ENCODE measurements at regions not wholly inside any gene's neighbourhood (a gene's known extent, or its start where the extent isn't known, plus 50 kb on each side); places are given as distances from the start of the nearest gene placed in this dataset.
"Not testable (repeated sequence)": the region's sequence is repeated elsewhere in the genome, so short reads cannot be mapped to it uniquely, and the experiment has no call there.

GRCh38 chr15:62517541-62517940, 352.5 kb upstream of the C2CD4B start:
- dilution Hi-C loops (cut with MboI; ENCODE audit: extremely low pct_ligation_motif_present, low sequenced_read_pairs), result no loop called here
- H3K27me3 ChIP-seq (ENCODE audit: control insufficient read depth, extremely low read depth, insufficient read depth, low read length), result peaks cover 16% of the 10 kb centered on the region
- H3K4me2 ChIP-seq (ENCODE audit: control insufficient read depth, extremely low read depth, insufficient read depth, low read depth, low read length), result no peak overlapping the region
- H3K4me1 ChIP-seq (ENCODE audit: control insufficient read depth, extremely low read depth, insufficient read depth, low read length), result no peaks in the 10 kb centered on the region
- no peaks in the 10 kb centered on the region for H3K9me3 ChIP-seq (ENCODE audit: control insufficient read depth, low read depth, low read length)
- no peak overlapping the region for H3K9ac ChIP-seq (ENCODE audit: control insufficient read depth, extremely low read depth, insufficient read depth, low read length)
- TF ChIP-seq EZH2 (IDR thresholded peaks at IDR 0.05; ENCODE audit: low read length), result no peak
- TF ChIP-seq, protein P1, sequence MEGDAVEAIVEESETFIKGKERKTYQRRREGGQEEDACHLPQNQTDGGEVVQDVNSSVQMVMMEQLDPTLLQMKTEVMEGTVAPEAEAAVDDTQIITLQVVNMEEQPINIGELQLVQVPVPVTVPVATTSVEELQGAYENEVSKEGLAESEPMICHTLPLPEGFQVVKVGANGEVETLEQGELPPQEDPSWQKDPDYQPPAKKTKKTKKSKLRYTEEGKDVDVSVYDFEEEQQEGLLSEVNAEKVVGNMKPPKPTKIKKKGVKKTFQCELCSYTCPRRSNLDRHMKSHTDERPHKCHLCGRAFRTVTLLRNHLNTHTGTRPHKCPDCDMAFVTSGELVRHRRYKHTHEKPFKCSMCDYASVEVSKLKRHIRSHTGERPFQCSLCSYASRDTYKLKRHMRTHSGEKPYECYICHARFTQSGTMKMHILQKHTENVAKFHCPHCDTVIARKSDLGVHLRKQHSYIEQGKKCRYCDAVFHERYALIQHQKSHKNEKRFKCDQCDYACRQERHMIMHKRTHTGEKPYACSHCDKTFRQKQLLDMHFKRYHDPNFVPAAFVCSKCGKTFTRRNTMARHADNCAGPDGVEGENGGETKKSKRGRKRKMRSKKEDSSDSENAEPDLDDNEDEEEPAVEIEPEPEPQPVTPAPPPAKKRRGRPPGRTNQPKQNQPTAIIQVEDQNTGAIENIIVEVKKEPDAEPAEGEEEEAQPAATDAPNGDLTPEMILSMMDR (optimal IDR thresholded peaks at IDR 0.05 in 1 of 3, IDR thresholded peaks at IDR 0.05 in 1 of 3, conservative IDR thresholded peaks at IDR 0.05 in 1 of 3; ENCODE audit: extremely low read depth in 1 of 3, insufficient read depth in 2 of 3, low read length in 3 of 3), result no peak
- no peaks in the 10 kb centered on the region for H3K79me2 ChIP-seq (ENCODE audit: control insufficient read depth, insufficient read depth, low read length)
- H3K4me3 ChIP-seq (ENCODE audit: control insufficient read depth in 2 of 3, extremely low read depth in 1 of 3, insufficient read depth in 2 of 3, low read depth in 1 of 3, low read length in 3 of 3), result no peak overlapping the region
- H3K36me3 ChIP-seq (ENCODE audit: control insufficient read depth in 2 of 2, extremely low read depth in 1 of 2, insufficient read depth in 2 of 2, low read length in 2 of 2), result no peaks in the 10 kb centered on the region
- H3K27ac ChIP-seq (ENCODE audit: control insufficient read depth, insufficient read depth, low read length), result no peak overlapping the region
- H3K9me1 ChIP-seq (ENCODE audit: control insufficient read depth, extremely low read depth, insufficient read depth, low read length), result no peaks in the 10 kb centered on the region
- no peak for FAIRE-seq
- no peak overlapping the region for H2AFZ ChIP-seq (ENCODE audit: control insufficient read depth, low read length)
- H4K20me1 ChIP-seq (ENCODE audit: control insufficient read depth, extremely low read depth, insufficient read depth, low read length), result no peaks in the 10 kb centered on the region
- DNase-seq (ENCODE audit: low read depth, low spot score), result no peak

DNA sequence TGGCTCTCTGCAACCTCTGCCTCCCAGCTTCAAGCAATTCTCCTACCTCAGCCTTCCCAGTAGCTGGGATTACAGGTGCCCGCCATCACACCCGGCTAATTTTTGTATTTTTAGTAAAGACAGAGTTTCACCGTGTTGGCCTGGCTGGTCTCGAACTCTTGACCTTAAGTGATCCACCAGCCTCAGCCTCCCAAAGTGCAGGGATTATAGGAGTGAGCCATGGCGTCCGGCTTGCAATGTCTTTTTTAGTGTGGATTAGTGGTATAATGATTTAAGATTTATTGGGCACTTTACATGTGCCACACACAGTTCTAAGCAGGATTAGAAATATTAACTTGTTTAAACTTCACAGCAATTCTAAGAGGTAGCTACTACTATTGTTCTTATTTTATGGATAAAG, 353.6 kb upstream of the C2CD4B start:
- H3K9ac ChIP-seq (ENCODE audit: control insufficient read depth, extremely low read depth, insufficient read depth, low read length); FAIRE-seq; H3K4me2 ChIP-seq (ENCODE audit: control insufficient read depth, extremely low read depth, insufficient read depth, low read depth, low read length); H3K27ac ChIP-seq (ENCODE audit: control insufficient read depth, insufficient read depth, low read length); H4K20me1 ChIP-seq (ENCODE audit: control insufficient read depth, extremely low read depth, insufficient read depth, low read length); H3K79me2 ChIP-seq (ENCODE audit: control insufficient read depth, insufficient read depth, low read length); dilution Hi-C loops (cut with MboI; ENCODE audit: extremely low pct_ligation_motif_present, low sequenced_read_pairs); DNase-seq (ENCODE audit: low read depth, low spot score); H3K4me1 ChIP-seq (ENCODE audit: control insufficient read depth, extremely low read depth, insufficient read depth, low read length); H3K9me3 ChIP-seq (ENCODE audit: control insufficient read depth, low read depth, low read length); H2AFZ ChIP-seq (ENCODE audit: control insufficient read depth, low read length); H3K4me3 ChIP-seq (ENCODE audit: control insufficient read depth in 2 of 3, extremely low read depth in 1 of 3, insufficient read depth in 2 of 3, low read depth in 1 of 3, low read length in 3 of 3); H3K36me3 ChIP-seq (ENCODE audit: control insufficient read depth in 2 of 2, extremely low read depth in 1 of 2, insufficient read depth in 2 of 2, low read length in 2 of 2); H3K9me1 ChIP-seq (ENCODE audit: control insufficient read depth, extremely low read depth, insufficient read depth, low read length); H3K27me3 ChIP-seq (ENCODE audit: control insufficient read depth, extremely low read depth, insufficient read depth, low read length): not testable (repeated sequence)

GRCh38 chr15:62519900-62520299, 354.8 kb upstream of the C2CD4B start:
- no peak overlapping the region for H3K4me2 ChIP-seq (ENCODE audit: control insufficient read depth, extremely low read depth, insufficient read depth, low read depth, low read length)
- no peaks in the 10 kb centered on the region for H3K36me3 ChIP-seq (ENCODE audit: control insufficient read depth in 2 of 2, extremely low read depth in 1 of 2, insufficient read depth in 2 of 2, low read length in 2 of 2)
- no peak overlapping the region for H3K27ac ChIP-seq (ENCODE audit: control insufficient read depth, insufficient read depth, low read length)
- H3K9me3 ChIP-seq (ENCODE audit: control insufficient read depth, low read depth, low read length), result no peaks in the 10 kb centered on the region
- no peaks in the 10 kb centered on the region for H3K9me1 ChIP-seq (ENCODE audit: control insufficient read depth, extremely low read depth, insufficient read depth, low read length)
- no peak overlapping the region for H2AFZ ChIP-seq (ENCODE audit: control insufficient read depth, low read length)
- no peaks in the 10 kb centered on the region for H3K4me1 ChIP-seq (ENCODE audit: control insufficient read depth, extremely low read depth, insufficient read depth, low read length)
- no peak for DNase-seq (ENCODE audit: low read depth, low spot score)
- dilution Hi-C loops (cut with MboI; ENCODE audit: extremely low pct_ligation_motif_present, low sequenced_read_pairs), result no loop called here
- TF ChIP-seq EZH2 (IDR thresholded peaks at IDR 0.05; ENCODE audit: low read length), result no peak
- TF ChIP-seq, protein P1 (optimal IDR thresholded peaks at IDR 0.05 in 1 of 3, IDR thresholded peaks at IDR 0.05 in 1 of 3, conservative IDR thresholded peaks at IDR 0.05 in 1 of 3; ENCODE audit: extremely low read depth in 1 of 3, insufficient read depth in 2 of 3, low read length in 3 of 3), result no peak
- H3K79me2 ChIP-seq (ENCODE audit: control insufficient read depth, insufficient read depth, low read length), result no peaks in the 10 kb centered on the region
- FAIRE-seq, result no peak
- H3K4me3 ChIP-seq (ENCODE audit: control insufficient read depth in 2 of 3, extremely low read depth in 1 of 3, insufficient read depth in 2 of 3, low read depth in 1 of 3, low read length in 3 of 3), result no peak overlapping the region
- H4K20me1 ChIP-seq (ENCODE audit: control insufficient read depth, extremely low read depth, insufficient read depth, low read length), result no peaks in the 10 kb centered on the region
- H3K27me3 ChIP-seq (ENCODE audit: control insufficient read depth, extremely low read depth, insufficient read depth, low read length), result peaks cover 5% of the 10 kb centered on the region
- no peak overlapping the region for H3K9ac ChIP-seq (ENCODE audit: control insufficient read depth, extremely low read depth, insufficient read depth, low read length)

Data from keratinocyte (primary cell).